Hepatocyte (in vitro differentiated cells): ENCODE measurements at regions not wholly inside any gene's neighbourhood (a gene's known extent, or its start where the extent isn't known, plus 50 kb on each side); places are given as distances from the start of the nearest gene placed in this dataset.

Experiments used
- EZH2 ChIP-seq: fragments of 200-600 bp; sonication (generic); IDR thresholded peaks from 2 replicates; pipeline ENCODE4 v1.6.1; 2016; ENCODE audit warnings: antibody characterized with exemption, mild to moderate bottlenecking, borderline replicate concordance
- TF ChIP-seq, protein P1 (sequence below): fragments of 200-600 bp; sonication (generic); IDR thresholded peaks from 2 replicates; pipeline ENCODE4 v1.5.1; 2016; ENCODE audit warnings: antibody characterized with exemption, mild to moderate bottlenecking; ENCODE audit not compliant: poor library complexity

- TF ChIP-seq, protein P1, sequence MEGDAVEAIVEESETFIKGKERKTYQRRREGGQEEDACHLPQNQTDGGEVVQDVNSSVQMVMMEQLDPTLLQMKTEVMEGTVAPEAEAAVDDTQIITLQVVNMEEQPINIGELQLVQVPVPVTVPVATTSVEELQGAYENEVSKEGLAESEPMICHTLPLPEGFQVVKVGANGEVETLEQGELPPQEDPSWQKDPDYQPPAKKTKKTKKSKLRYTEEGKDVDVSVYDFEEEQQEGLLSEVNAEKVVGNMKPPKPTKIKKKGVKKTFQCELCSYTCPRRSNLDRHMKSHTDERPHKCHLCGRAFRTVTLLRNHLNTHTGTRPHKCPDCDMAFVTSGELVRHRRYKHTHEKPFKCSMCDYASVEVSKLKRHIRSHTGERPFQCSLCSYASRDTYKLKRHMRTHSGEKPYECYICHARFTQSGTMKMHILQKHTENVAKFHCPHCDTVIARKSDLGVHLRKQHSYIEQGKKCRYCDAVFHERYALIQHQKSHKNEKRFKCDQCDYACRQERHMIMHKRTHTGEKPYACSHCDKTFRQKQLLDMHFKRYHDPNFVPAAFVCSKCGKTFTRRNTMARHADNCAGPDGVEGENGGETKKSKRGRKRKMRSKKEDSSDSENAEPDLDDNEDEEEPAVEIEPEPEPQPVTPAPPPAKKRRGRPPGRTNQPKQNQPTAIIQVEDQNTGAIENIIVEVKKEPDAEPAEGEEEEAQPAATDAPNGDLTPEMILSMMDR = no peak
- no peak for TF ChIP-seq EZH2
These were observed 271.8 kb upstream of the B3GAT1 start for GRCh38 chr11:134683860-134684259.
